ENCODE measurements at regions not wholly inside any gene's neighbourhood (a gene's known extent, or its start where the extent isn't known, plus 50 kb on each side); places are given as distances from the start of the nearest gene placed in this dataset.
"Not testable (repeated sequence)": the region's sequence is repeated elsewhere in the genome, so short reads cannot be mapped to it uniquely, and the experiment has no call there.

DNA sequence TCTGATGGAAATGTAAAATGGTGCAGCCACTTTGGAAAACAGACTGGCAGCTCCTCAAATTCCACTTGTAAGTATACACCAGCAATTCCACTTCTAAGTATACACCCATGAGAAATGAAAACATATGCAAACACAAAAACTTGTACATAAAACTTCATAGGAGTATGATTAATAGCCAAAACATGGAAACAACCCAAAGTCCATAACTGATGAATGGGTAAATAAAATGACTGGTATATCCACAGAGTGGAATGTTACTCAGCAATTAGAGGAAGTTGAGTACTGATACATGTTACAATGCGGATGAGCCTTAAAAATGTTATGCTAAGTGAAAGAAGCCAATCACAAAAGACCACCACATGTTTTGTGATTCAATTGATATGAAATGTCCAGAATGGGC lies 99.8 kb upstream of the VOPP1 start:
- H3K27me3 ChIP-seq (ENCODE audit: low read length); H3K36me3 ChIP-seq (ENCODE audit: low read length); H3K9me3 ChIP-seq (ENCODE audit: insufficient read depth, low read length): not testable (repeated sequence)

GRCh38 chr7:55657654-55658053 lies 85.4 kb upstream of the VOPP1 start:
- Histone ChIP-seq H3K4me3 (ENCODE audit: insufficient read depth, low read length, poor library complexity, severe bottlenecking) (no peak overlapping the region), H3K27ac (ENCODE audit: low read depth, low read length) (no peak overlapping the region), H3K9me3 (ENCODE audit: insufficient read depth, low read length) (no peaks in the 10 kb centered on the region), H3K27me3 (ENCODE audit: low read length) (no peaks in the 10 kb centered on the region), H3K79me2 (ENCODE audit: insufficient read depth, low read length) (no peaks in the 10 kb centered on the region), H3F3A (ENCODE audit: insufficient read depth) (no peaks in the 10 kb centered on the region), H3K4me2 (ENCODE audit: low read depth, low read length, poor library complexity, severe bottlenecking) (no peak overlapping the region), H3K9me2 (replicated peaks; ENCODE audit: insufficient read depth, low read length) (no peaks in the 10 kb centered on the region), H3K36me3 (ENCODE audit: low read length) (no peaks in the 10 kb centered on the region), H2AFZ (ENCODE audit: low read depth, low read length, severe bottlenecking) (no peak overlapping the region), H4K20me1 (ENCODE audit: low read depth, low read length) (no peaks in the 10 kb centered on the region), H3K9ac (ENCODE audit: low read length) (no peak overlapping the region)
- TF ChIP-seq EZH2phosphoT487 (conservative IDR thresholded peaks at IDR 0.05; ENCODE audit: low read length) (no peak), CTCF (IDR thresholded peaks at IDR 0.05; ENCODE audit: insufficient read depth, low read length, poor library complexity, severe bottlenecking) (no peak)

More for the DNA sequence above, 99.8 kb upstream of the VOPP1 start:
- H4K20me1 ChIP-seq (ENCODE audit: low read depth, low read length); H3K9ac ChIP-seq (ENCODE audit: low read length); H3K9me2 ChIP-seq (replicated peaks; ENCODE audit: insufficient read depth, low read length); H3K4me3 ChIP-seq (ENCODE audit: insufficient read depth, low read length, poor library complexity, severe bottlenecking); H2AFZ ChIP-seq (ENCODE audit: low read depth, low read length, severe bottlenecking); H3F3A ChIP-seq (ENCODE audit: insufficient read depth); H3K4me2 ChIP-seq (ENCODE audit: low read depth, low read length, poor library complexity, severe bottlenecking); H3K79me2 ChIP-seq (ENCODE audit: insufficient read depth, low read length); H3K27ac ChIP-seq (ENCODE audit: low read depth, low read length): not testable (repeated sequence)

- no peak for TF ChIP-seq CTCF (IDR thresholded peaks at IDR 0.05; ENCODE audit: insufficient read depth, low read length, poor library complexity, severe bottlenecking)
- Histone ChIP-seq H3K4me3 (ENCODE audit: insufficient read depth, low read length, poor library complexity, severe bottlenecking) (no peak overlapping the region), H3K79me2 (ENCODE audit: insufficient read depth, low read length) (no peaks in the 10 kb centered on the region), H3K9me2 (replicated peaks; ENCODE audit: insufficient read depth, low read length) (no peaks in the 10 kb centered on the region), H3F3A (ENCODE audit: insufficient read depth) (no peaks in the 10 kb centered on the region), H3K27ac (ENCODE audit: low read depth, low read length) (no peak overlapping the region), H2AFZ (ENCODE audit: low read depth, low read length, severe bottlenecking) (no peak overlapping the region), H3K27me3 (ENCODE audit: low read length) (no peaks in the 10 kb centered on the region), H3K36me3 (ENCODE audit: low read length) (no peaks in the 10 kb centered on the region), H4K20me1 (ENCODE audit: low read depth, low read length) (no peaks in the 10 kb centered on the region), H3K9ac (ENCODE audit: low read length) (no peak overlapping the region), H3K4me2 (ENCODE audit: low read depth, low read length, poor library complexity, severe bottlenecking) (no peak overlapping the region), H3K9me3 (ENCODE audit: insufficient read depth, low read length) (no peaks in the 10 kb centered on the region)
Measured at GRCh38 chr7:55651057-55651456, 78.8 kb upstream of the VOPP1 start.

DNA sequence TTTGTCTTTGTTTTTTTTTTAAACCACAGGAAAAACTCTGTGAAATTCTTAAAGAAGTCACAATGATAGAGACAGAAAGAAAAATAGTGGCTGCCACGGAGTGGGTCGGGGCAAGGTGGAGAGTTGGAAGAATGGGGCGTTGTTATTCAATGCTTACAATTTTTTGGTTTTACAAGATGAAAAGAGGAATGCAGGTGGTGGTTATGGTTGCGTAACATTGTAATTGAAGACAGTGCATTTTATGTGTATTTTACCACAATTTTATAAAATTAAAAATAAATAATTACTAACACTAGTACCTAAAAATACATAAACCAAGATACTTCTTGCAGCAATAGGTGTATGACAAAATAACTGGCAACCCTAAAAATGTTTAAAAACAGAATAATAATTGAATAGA lies 76.9 kb upstream of the VOPP1 start:
- Histone ChIP-seq H3K9me2 (replicated peaks; ENCODE audit: insufficient read depth, low read length) (no peaks in the 10 kb centered on the region), H3K79me2 (ENCODE audit: insufficient read depth, low read length) (no peaks in the 10 kb centered on the region), H3K4me2 (ENCODE audit: low read depth, low read length, poor library complexity, severe bottlenecking) (no peak overlapping the region), H3K4me3 (ENCODE audit: insufficient read depth, low read length, poor library complexity, severe bottlenecking) (no peak overlapping the region), H3K9ac (ENCODE audit: low read length) (no peak overlapping the region), H2AFZ (ENCODE audit: low read depth, low read length, severe bottlenecking) (no peak overlapping the region), H3K9me3 (ENCODE audit: insufficient read depth, low read length) (no peaks in the 10 kb centered on the region), H3K27ac (ENCODE audit: low read depth, low read length) (no peak overlapping the region), H3K27me3 (ENCODE audit: low read length) (no peaks in the 10 kb centered on the region), H4K20me1 (ENCODE audit: low read depth, low read length) (no peaks in the 10 kb centered on the region), H3K36me3 (ENCODE audit: low read length) (no peaks in the 10 kb centered on the region), H3F3A (ENCODE audit: insufficient read depth) (no peaks in the 10 kb centered on the region)
- no peak for TF ChIP-seq EZH2phosphoT487 (conservative IDR thresholded peaks at IDR 0.05; ENCODE audit: low read length)
- TF ChIP-seq CTCF (IDR thresholded peaks at IDR 0.05; ENCODE audit: insufficient read depth, low read length, poor library complexity, severe bottlenecking): no peak

All from SU-DHL-6 (cell line).